Endothelial cell of umbilical vein (primary cell): ENCODE measurements at regions not wholly inside any gene's neighbourhood (a gene's known extent, or its start where the extent isn't known, plus 50 kb on each side); places are given as distances from the start of the nearest gene placed in this dataset.

ENCODE experiments used
- BruUV-seq: library from RNA; stranded (reverse); fragments of 400-500 nt; replicated peaks from 2 replicates; lab custom pipeline; 2021; lab: Mats Ljungman, UMichigan
- CTCF ChIA-PET: fragments of 300-600, 350-600 bp; sonication (Branson Sonifier 250); formaldehyde crosslinking; loops from one replicate; lab custom pipeline; 2021; ENCODE audit warnings: antibody characterized with exemption, inconsistent platforms; lab: Charles Lee
- POLR2A ChIA-PET: fragments of 300-600, 350-600 bp; sonication (Branson Sonifier 250); formaldehyde crosslinking; loops from one replicate; lab custom pipeline; 2021; ENCODE audit warnings: antibody characterized with exemption, inconsistent platforms; lab: Charles Lee
- DNase-seq: peaks from one replicate; pipeline ENCODE4 v3.0.0-alpha.2; 2011; ENCODE audit warnings: low read depth, low spot score
- FAIRE-seq: peaks from 2 replicates; lab custom pipeline; 2011; peaks lifted over from hg19 to GRCh38; lab: Jason Lieb, UNC
- H2AFZ ChIP-seq: 2 replicates; pipeline ENCODE4 v1.6.0; 2012; ENCODE audit warnings: low read depth, low read length, control low read depth, inconsistent platforms
- H3K27ac ChIP-seq: 2 replicates; pipeline ENCODE4 v1.5.1; 2011; ENCODE audit warnings: low read depth, mild to moderate bottlenecking, control low read depth, low read length, moderate library complexity; ENCODE audit not compliant: insufficient read depth
- H3K27me3 ChIP-seq, 2 experiments: 2 replicates each; pipeline versions ENCODE4 v1.6.0 to v1.6.1; 2011; ENCODE audit warnings: low read length in 2 of 2, mixed read lengths in 1 of 2; ENCODE audit not compliant: control insufficient read depth in 2 of 2, insufficient read depth in 2 of 2
- H3K36me3 ChIP-seq, 2 experiments: 2 replicates in 1 of 2; 3 replicates in 1 of 2; pipeline ENCODE4 v1.5.1; 2011; ENCODE audit warnings: low read length in 2 of 2, mild to moderate bottlenecking in 1 of 2, moderate library complexity in 1 of 2; ENCODE audit not compliant: control insufficient read depth in 2 of 2, insufficient read depth in 2 of 2; ENCODE audit errors: extremely low read depth in 1 of 2
- H3K4me1 ChIP-seq: 3 replicates; pipeline ENCODE4 v1.5.1; 2011; ENCODE audit warnings: mild to moderate bottlenecking, low read length; ENCODE audit not compliant: control insufficient read depth, insufficient read depth; ENCODE audit errors: extremely low read depth
- H3K4me2 ChIP-seq: 2 replicates; pipeline ENCODE4 v1.6.1; 2011; ENCODE audit warnings: low read length, control low read depth, mixed read lengths; ENCODE audit not compliant: insufficient read depth
- H3K4me3 ChIP-seq, 3 experiments: fragments of 200-600 bp in 1 of 3; sonication (generic), shearing (Covaris generic) in 1 of 3; replicated peaks in 1 of 3; 2 replicates each; pipeline ENCODE4 v1.5.1; 2011 to 2016; ENCODE audit warnings: control low read depth in 3 of 3, low read length in 3 of 3, mild to moderate bottlenecking in 2 of 3, inconsistent platforms in 1 of 3, low read depth in 1 of 3, moderate library complexity in 1 of 3; ENCODE audit not compliant: insufficient read depth in 1 of 3
- H3K79me2 ChIP-seq: 2 replicates; pipeline ENCODE4 v1.6.0; 2012; ENCODE audit warnings: low read length, inconsistent platforms; ENCODE audit not compliant: control insufficient read depth, insufficient read depth
- H3K9ac ChIP-seq: replicated peaks from 2 replicates; pipeline ENCODE3; 2011; ENCODE audit warnings: low read length, control low read depth; ENCODE audit not compliant: insufficient read depth; ENCODE audit errors: extremely low read depth
- H3K9me1 ChIP-seq: replicated peaks from 3 replicates; pipeline ENCODE4 v1.6.0; 2011; ENCODE audit warnings: mild to moderate bottlenecking, low read length; ENCODE audit not compliant: control insufficient read depth, insufficient read depth; ENCODE audit errors: extremely low read depth
- H3K9me3 ChIP-seq: replicated peaks from 2 replicates; pipeline ENCODE4 v1.5.1; 2012; ENCODE audit warnings: low read length, inconsistent platforms; ENCODE audit not compliant: control insufficient read depth, insufficient read depth
- H4K20me1 ChIP-seq: replicated peaks from 2 replicates; pipeline ENCODE3; 2011; ENCODE audit warnings: mild to moderate bottlenecking, low read length; ENCODE audit not compliant: control insufficient read depth, insufficient read depth; ENCODE audit errors: extremely low read depth
- EZH2 ChIP-seq: IDR thresholded peaks from 2 replicates; pipeline ENCODE4 v1.6.1; 2012; ENCODE audit warnings: borderline replicate concordance, low read depth, mild to moderate bottlenecking, moderate library complexity, low read length, inconsistent platforms; ENCODE audit not compliant: severe bottlenecking
- FOS ChIP-seq: IDR thresholded peaks from 2 replicates; pipeline ENCODE4 v1.6.1; 2011; ENCODE audit warnings: mild to moderate bottlenecking, low read length, moderate library complexity, borderline replicate concordance; ENCODE audit not compliant: insufficient read depth
- GATA2 ChIP-seq: IDR thresholded peaks from 2 replicates; pipeline ENCODE4 v1.7.0; 2011; ENCODE audit warnings: low read depth, mild to moderate bottlenecking, moderate library complexity, mixed read lengths, low read length; ENCODE audit not compliant: insufficient read length, insufficient read depth
- JUN ChIP-seq: IDR thresholded peaks from 2 replicates; pipeline ENCODE4 v1.6.1; 2011; ENCODE audit warnings: borderline replicate concordance, low read depth; ENCODE audit not compliant: insufficient read length, insufficient read depth
- MYC ChIP-seq: IDR thresholded peaks from one replicate; pipeline ENCODE4 v1.6.1; 2011; ENCODE audit warnings: mild to moderate bottlenecking, low read depth, low read length
- POLR2A ChIP-seq: IDR thresholded peaks from 2 replicates; pipeline ENCODE4 v1.6.1; 2012; ENCODE audit warnings: low read depth, mild to moderate bottlenecking, control low read depth, low read length
- POLR2AphosphoS5 ChIP-seq: IDR thresholded peaks from 2 replicates; pipeline ENCODE4 v1.6.1; 2012; ENCODE audit warnings: low read depth, mild to moderate bottlenecking, control low read depth, low read length, moderate library complexity; ENCODE audit not compliant: insufficient read depth
- dilution Hi-C: fragments of 300-500 bp; cut with MboI; formaldehyde crosslinking; loops from one replicate; pipeline ENCODE4 v1.15.0; 2019; ENCODE audit warnings: low sequenced_read_pairs; ENCODE audit not compliant: extremely low pct_ligation_motif_present
- intact Hi-C: fragments of 100-400 bp; cut with micrococcal nuclease; formaldehyde crosslinking; loops from one replicate; pipeline ENCODE4 v1.10.0; 2022
- TF ChIP-seq, protein P1 (sequence below): IDR thresholded peaks from 2 replicates; pipeline ENCODE4 v1.6.1; 2011; ENCODE audit not compliant: insufficient read depth, insufficient read length
- TF ChIP-seq, protein P2 (sequence below), 2 donors: IDR thresholded peaks; 1 replicate in 1 of 2; 2 replicates in 1 of 2; pipeline ENCODE4 v1.5.1; 2011; ENCODE audit warnings: low read length in 2 of 2, mild to moderate bottlenecking in 2 of 2, moderate library complexity in 2 of 2, control low read depth in 1 of 2, inconsistent platforms in 1 of 2, low read depth in 1 of 2; ENCODE audit not compliant: insufficient read depth in 1 of 2; ENCODE audit errors: extremely low read depth in 1 of 2

DNA sequence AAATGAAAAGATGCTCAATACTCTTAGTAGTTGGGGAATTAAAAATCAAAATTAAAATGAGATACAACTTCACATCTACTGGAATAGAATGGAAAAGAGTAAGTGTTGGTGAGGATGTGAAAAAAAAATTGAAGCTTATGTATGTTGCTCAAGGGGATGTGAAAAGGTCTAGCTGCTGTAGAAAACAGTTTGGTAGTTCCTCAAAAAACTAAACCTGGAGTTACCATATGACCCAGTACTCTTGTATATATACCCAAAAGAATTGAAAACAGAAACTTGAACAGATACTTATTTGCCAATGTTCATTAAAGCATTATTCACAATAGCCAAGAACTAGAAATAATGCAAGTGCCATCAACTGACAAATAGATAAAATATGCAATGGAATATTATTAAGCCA lies 208.4 kb downstream of the FIGN start:
- POLR2A ChIA-PET: no interaction called here
- Histone ChIP-seq H3K9me1 (no peaks in the 10 kb centered on the region), H3K9ac (no peak overlapping the region), H3K27me3 (no peaks in the 10 kb centered on the region), H3K4me1 (no peaks in the 10 kb centered on the region), H3K4me2 (no peak overlapping the region), H2AFZ (no peak overlapping the region), H3K27ac (no peak overlapping the region), H3K36me3 (no peaks in the 10 kb centered on the region), H4K20me1 (no peaks in the 10 kb centered on the region), H3K9me3 (no peaks in the 10 kb centered on the region), H3K79me2 (no peaks in the 10 kb centered on the region), H3K4me3 (no peak overlapping the region)
- TF ChIP-seq EZH2: no peak
- TF ChIP-seq, protein P1, sequence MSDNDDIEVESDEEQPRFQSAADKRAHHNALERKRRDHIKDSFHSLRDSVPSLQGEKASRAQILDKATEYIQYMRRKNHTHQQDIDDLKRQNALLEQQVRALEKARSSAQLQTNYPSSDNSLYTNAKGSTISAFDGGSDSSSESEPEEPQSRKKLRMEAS: no peak
- TF ChIP-seq JUN: no peak
- no peak for TF ChIP-seq POLR2A
- no peak for TF ChIP-seq GATA2
- TF ChIP-seq FOS: no peak
- TF ChIP-seq POLR2AphosphoS5: no peak
- TF ChIP-seq, protein P2, sequence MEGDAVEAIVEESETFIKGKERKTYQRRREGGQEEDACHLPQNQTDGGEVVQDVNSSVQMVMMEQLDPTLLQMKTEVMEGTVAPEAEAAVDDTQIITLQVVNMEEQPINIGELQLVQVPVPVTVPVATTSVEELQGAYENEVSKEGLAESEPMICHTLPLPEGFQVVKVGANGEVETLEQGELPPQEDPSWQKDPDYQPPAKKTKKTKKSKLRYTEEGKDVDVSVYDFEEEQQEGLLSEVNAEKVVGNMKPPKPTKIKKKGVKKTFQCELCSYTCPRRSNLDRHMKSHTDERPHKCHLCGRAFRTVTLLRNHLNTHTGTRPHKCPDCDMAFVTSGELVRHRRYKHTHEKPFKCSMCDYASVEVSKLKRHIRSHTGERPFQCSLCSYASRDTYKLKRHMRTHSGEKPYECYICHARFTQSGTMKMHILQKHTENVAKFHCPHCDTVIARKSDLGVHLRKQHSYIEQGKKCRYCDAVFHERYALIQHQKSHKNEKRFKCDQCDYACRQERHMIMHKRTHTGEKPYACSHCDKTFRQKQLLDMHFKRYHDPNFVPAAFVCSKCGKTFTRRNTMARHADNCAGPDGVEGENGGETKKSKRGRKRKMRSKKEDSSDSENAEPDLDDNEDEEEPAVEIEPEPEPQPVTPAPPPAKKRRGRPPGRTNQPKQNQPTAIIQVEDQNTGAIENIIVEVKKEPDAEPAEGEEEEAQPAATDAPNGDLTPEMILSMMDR (IDR thresholded peaks at IDR 0.05; ENCODE audit: extremely low read depth in 1 of 2, insufficient read depth in 1 of 2, low read depth in 1 of 2, low read length in 2 of 2): no peak
- TF ChIP-seq MYC: no peak
- dilution Hi-C loops (no loop called here), intact Hi-C loops (no loop called here)
- no peak for FAIRE-seq
- DNase-seq: no peak
- CTCF ChIA-PET: no interaction called here
- BruUV-seq: no TSS peak
